K562 (cell line): ENCODE measurements at regions not wholly inside any gene's neighbourhood (a gene's known extent, or its start where the extent isn't known, plus 50 kb on each side); places are given as distances from the start of the nearest gene placed in this dataset.

ENCODE experiments used
- ATAC-seq: fragments of 200-7000 bp; cut with Tn5 transposase; 3 replicates; pipeline ENCODE4 v1.9.1; 2020; ENCODE audit warnings: moderate library complexity
- BruUV-seq: library from RNA; stranded (reverse); fragments of 400-500 nt; replicated peaks from 2 replicates; lab custom pipeline; 2021; lab: Mats Ljungman, UMichigan
- CTCF ChIA-PET: fragments of 300-600 bp; formaldehyde crosslinking; extraction: SDS; loops from one replicate; lab custom pipeline; 2021; ENCODE audit warnings: low intra/inter-chr PET ratio; lab: Yijun Ruan, JAX
- POLR2A ChIA-PET: fragments of 300-600, 350-650 bp; sonication (Branson Sonifier 250); formaldehyde crosslinking; extraction: SDS; loops from one replicate; lab custom pipeline; 2021; ENCODE audit warnings: antibody characterized with exemption, inconsistent platforms; lab: Yijun Ruan, JAX
- DNase-seq, 4 experiments: peaks; one replicate each; pipeline versions ENCODE4 v3.0.0 to v3.0.0-alpha.2; 2011 to 2018; ENCODE audit warnings: low spot score in 3 of 4, mixed read lengths in 3 of 4; ENCODE audit errors: extremely low read depth in 1 of 4
- FAIRE-seq: peaks from 2 replicates; lab custom pipeline; 2011; peaks lifted over from hg19 to GRCh38; lab: Jason Lieb, UNC
- H2AFZ ChIP-seq: 2 replicates; pipeline ENCODE4 v1.6.0; 2011; ENCODE audit warnings: low read depth, low read length, control low read depth, inconsistent platforms
- H3K27ac ChIP-seq: fragments of 200-600 bp; 3 replicates; pipeline ENCODE4 v1.8.0; 2011; ENCODE audit warnings: low read depth, mild to moderate bottlenecking, control low read depth, inconsistent platforms, low read length, moderate library complexity, mixed read lengths; ENCODE audit errors: extremely low read depth
- H3K27me3 ChIP-seq, 2 experiments: fragments of 300-600 bp in 1 of 2; 2 replicates in 1 of 2; 3 replicates in 1 of 2; pipeline versions ENCODE4 v1.6.0 to v1.8.0; 2011; ENCODE audit warnings: inconsistent platforms in 2 of 2, low read length in 2 of 2, mild to moderate bottlenecking in 1 of 2, mixed read lengths in 1 of 2, moderate library complexity in 1 of 2; ENCODE audit not compliant: control insufficient read depth in 2 of 2, insufficient read depth in 2 of 2
- H3K36me3 ChIP-seq: fragments of 300-600 bp; 3 replicates; pipeline ENCODE4 v1.8.0; 2011; ENCODE audit warnings: mild to moderate bottlenecking, low read length, inconsistent platforms; ENCODE audit not compliant: control insufficient read depth, insufficient read depth
- H3K4me1 ChIP-seq, 2 experiments: fragments of 200-600 bp in 1 of 2; replicated peaks in 1 of 2; 2 replicates in 1 of 2; 3 replicates in 1 of 2; pipeline versions ENCODE4 v1.5.1 to v1.8.0; 2011; ENCODE audit warnings: inconsistent platforms in 2 of 2, low read length in 2 of 2, mild to moderate bottlenecking in 1 of 2, mixed read lengths in 1 of 2, moderate library complexity in 1 of 2; ENCODE audit not compliant: control insufficient read depth in 2 of 2, insufficient read depth in 2 of 2
- H3K4me2 ChIP-seq: 2 replicates; pipeline ENCODE4 v1.6.1; 2011; ENCODE audit warnings: low read length, control low read depth, inconsistent platforms, mixed read lengths; ENCODE audit not compliant: insufficient read depth
- H3K4me3 ChIP-seq: fragments of 200-600 bp; sonication (generic), shearing (Covaris generic); 2 replicates; pipeline ENCODE4 v1.5.1; 2016; ENCODE audit warnings: control low read depth, inconsistent platforms
- H3K79me2 ChIP-seq: fragments of 200-600 bp; 3 replicates; pipeline ENCODE4 v1.8.0; 2011; ENCODE audit warnings: low read length, inconsistent platforms; ENCODE audit not compliant: control insufficient read depth, insufficient read depth
- H3K9ac ChIP-seq, 2 experiments: 2 replicates each; pipeline versions ENCODE4 v1.6.0 to v1.6.1; 2011; ENCODE audit warnings: low read depth in 2 of 2, low read length in 2 of 2, control low read depth in 1 of 2, inconsistent platforms in 1 of 2, mild to moderate bottlenecking in 1 of 2, mixed read lengths in 1 of 2; ENCODE audit not compliant: insufficient read depth in 1 of 2
- H3K9me1 ChIP-seq: one replicate; pipeline ENCODE4 v1.6.0; 2011; ENCODE audit warnings: inconsistent platforms, mild to moderate bottlenecking, low read length, moderate library complexity; ENCODE audit not compliant: control insufficient read depth, insufficient read depth
- H3K9me3 ChIP-seq: replicated peaks from 2 replicates; pipeline ENCODE4 v1.5.1; 2011; ENCODE audit warnings: low read depth, low read length, inconsistent platforms; ENCODE audit not compliant: control insufficient read depth, insufficient read depth
- H4K20me1 ChIP-seq: replicated peaks from 2 replicates; pipeline ENCODE4 v1.6.1; 2011; ENCODE audit warnings: low read length, inconsistent platforms, mixed read lengths; ENCODE audit not compliant: control insufficient read depth, insufficient read depth
- E2F5 ChIP-seq: sonication (generic); formaldehyde crosslinking; IDR thresholded peaks from 2 replicates; pipeline ENCODE4 v1.8.0; 2022; ENCODE audit warnings: mild to moderate bottlenecking, missing genetic modification reagents
- ELK3 ChIP-seq: fragments of 450-650 bp; formaldehyde crosslinking; IDR thresholded peaks from 2 replicates; pipeline ENCODE4 v1.4.0; 2020; ENCODE audit warnings: mild to moderate bottlenecking
- ETV6 ChIP-seq, 3 experiments: fragments of 150-350 bp in 1 of 3; sonication (generic) in 1 of 3; formaldehyde crosslinking in 1 of 3; IDR thresholded peaks; 2 replicates each; pipeline versions ENCODE4 v1.6.1 to v1.8.0; 2014 to 2022; ENCODE audit warnings: borderline replicate concordance in 2 of 3, low read depth in 2 of 3, antibody characterized with exemption in 1 of 3, low read length in 1 of 3, mild to moderate bottlenecking in 1 of 3, missing genetic modification reagents in 1 of 3
- HNRNPUL1 ChIP-seq: fragments of 200-400 bp; formaldehyde crosslinking; IDR thresholded peaks from 2 replicates; pipeline ENCODE4 v1.6.1; 2017; ENCODE audit warnings: low read length
- KLF1 ChIP-seq: fragments of 450-650 bp; IDR thresholded peaks from 2 replicates; pipeline ENCODE4 v1.6.1; 2016; ENCODE audit warnings: missing genetic modification characterization, missing compliant biosample characterization
- SPI1 ChIP-seq: IDR thresholded peaks from 2 replicates; pipeline ENCODE4 v1.6.1; 2011; ENCODE audit warnings: low read depth, low read length, control low read depth, borderline replicate concordance
- TAF9B ChIP-seq: fragments of 450-650 bp; IDR thresholded peaks from 2 replicates; pipeline ENCODE4 v1.6.1; 2018; ENCODE audit warnings: mild to moderate bottlenecking; ENCODE audit not compliant: partially characterized antibody
- ZBTB1 ChIP-seq: sonication (generic); formaldehyde crosslinking; IDR thresholded peaks from 2 replicates; pipeline ENCODE4 v1.8.1; 2023; ENCODE audit warnings: missing genetic modification reagents, low read depth, mild to moderate bottlenecking, borderline replicate concordance
- ZNF224 ChIP-seq: sonication (generic); formaldehyde crosslinking; IDR thresholded peaks from 2 replicates; pipeline ENCODE4 v1.8.0; 2022; ENCODE audit warnings: mild to moderate bottlenecking, missing genetic modification reagents
- ZNF668 ChIP-seq: fragments of 250-450 bp; sonication (Bioruptor Pico); IDR thresholded peaks from 2 replicates; pipeline ENCODE4 v1.8.0; 2022; ENCODE audit warnings: mild to moderate bottlenecking, inconsistent platforms
- ZNF696 ChIP-seq: fragments of 250-450 bp; sonication (Bioruptor Pico); conservative IDR thresholded peaks from 2 replicates; pipeline ENCODE4 v1.4.0; 2020; ENCODE audit warnings: mild to moderate bottlenecking, moderate library complexity
- WGBS: fragments of 100-300 bp; shearing (Covaris generic); methylation state at CpG from one replicate; pipeline ENCODE4 v1.1.6; 2016; ENCODE audit warnings: low coverage, mixed read lengths; ENCODE audit not compliant: insufficient coverage; ENCODE audit errors: missing lambda C conversion rate; 5-methylcytosine and 5-hydroxymethylcytosine counted together
- in situ Hi-C: fragments of 300-500 bp; cut with MboI; formaldehyde crosslinking; loops from 4 replicates; pipeline ENCODE4 v1.15.0; 2018; ENCODE audit warnings: inconsistent platforms, mixed read lengths
- intact Hi-C: fragments of 100-400 bp; cut with micrococcal nuclease; formaldehyde crosslinking; loops from 2 replicates; pipeline ENCODE4 v1.14.2; 2022
- TF ChIP-seq, protein P1 (sequence below): fragments of 250-450 bp; sonication (Bioruptor Pico); IDR thresholded peaks from 2 replicates; pipeline ENCODE4 v1.4.0; 2020; ENCODE audit warnings: mild to moderate bottlenecking
- TF ChIP-seq, protein P2 (sequence below): sonication (generic); formaldehyde crosslinking; IDR thresholded peaks from 2 replicates; pipeline ENCODE4 v1.8.0; 2022; ENCODE audit warnings: mild to moderate bottlenecking, missing genetic modification reagents
- TF ChIP-seq, protein P3 (sequence below): sonication (generic); formaldehyde crosslinking; IDR thresholded peaks from 2 replicates; pipeline ENCODE4 v1.8.0; 2022; ENCODE audit warnings: mild to moderate bottlenecking, low read depth, missing genetic modification reagents

DNA sequence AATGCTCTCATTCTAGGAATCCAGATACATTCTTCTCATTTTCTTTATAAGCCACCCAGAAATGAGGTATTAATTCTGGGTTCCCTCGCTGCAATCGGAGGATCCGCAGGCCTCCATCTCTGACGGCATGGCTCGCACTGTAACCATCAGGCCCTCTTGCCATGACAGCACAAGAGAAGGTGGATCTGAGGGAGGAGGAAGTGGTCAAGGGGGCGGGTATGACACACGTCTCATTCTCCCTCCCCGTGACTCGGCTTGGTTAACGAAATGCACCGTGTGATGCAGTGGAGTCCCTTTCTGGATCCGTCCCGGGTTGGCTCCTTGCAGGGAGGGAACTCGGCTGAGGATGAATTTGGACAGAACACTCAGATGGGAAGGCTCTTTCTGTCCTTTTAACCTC is 280.2 kb downstream of the TCERG1L start:
- 0% methylated on average over 13 of the region's 14 CpGs for WGBS
- no peaks in the 10 kb centered on the region for H3K79me2 ChIP-seq
- H3K27me3 ChIP-seq, result peaks cover 0 to 8% of the 10 kb centered on the region in 2 experiments; a peak in 1 of 5 replicates
- FAIRE-seq, result no peak
- no TSS peak for BruUV-seq
- POLR2A ChIA-PET, result no interaction called here
- H3K4me1 ChIP-seq, result no peaks in the 10 kb centered on the region
- no peak for ATAC-seq
- H3K4me3 ChIP-seq, result no peak overlapping the region
- intact Hi-C loops (no loop called here), in situ Hi-C loops (no loop called here)
- no peak overlapping the region for H3K9ac ChIP-seq
- no peak overlapping the region for H3K4me2 ChIP-seq
- H2AFZ ChIP-seq, result no peak overlapping the region
- no peaks in the 10 kb centered on the region for H3K9me1 ChIP-seq
- no peak for DNase-seq
- no peak overlapping the region for H3K27ac ChIP-seq
- H4K20me1 ChIP-seq, result no peaks in the 10 kb centered on the region
- CTCF ChIA-PET, result no interaction called here
- no peaks in the 10 kb centered on the region for H3K9me3 ChIP-seq
- H3K36me3 ChIP-seq, result no peaks in the 10 kb centered on the region
- TF ChIP-seq, protein P1, sequence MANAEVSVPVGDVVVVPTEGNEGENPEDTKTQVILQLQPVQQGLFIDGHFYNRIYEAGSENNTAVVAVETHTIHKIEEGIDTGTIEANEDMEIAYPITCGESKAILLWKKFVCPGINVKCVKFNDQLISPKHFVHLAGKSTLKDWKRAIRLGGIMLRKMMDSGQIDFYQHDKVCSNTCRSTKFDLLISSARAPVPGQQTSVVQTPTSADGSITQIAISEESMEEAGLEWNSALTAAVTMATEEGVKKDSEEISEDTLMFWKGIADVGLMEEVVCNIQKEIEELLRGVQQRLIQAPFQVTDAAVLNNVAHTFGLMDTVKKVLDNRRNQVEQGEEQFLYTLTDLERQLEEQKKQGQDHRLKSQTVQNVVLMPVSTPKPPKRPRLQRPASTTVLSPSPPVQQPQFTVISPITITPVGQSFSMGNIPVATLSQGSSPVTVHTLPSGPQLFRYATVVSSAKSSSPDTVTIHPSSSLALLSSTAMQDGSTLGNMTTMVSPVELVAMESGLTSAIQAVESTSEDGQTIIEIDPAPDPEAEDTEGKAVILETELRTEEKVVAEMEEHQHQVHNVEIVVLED (CRISPR knock-in tag), result no peak
- TF ChIP-seq ZBTB1 (CRISPR knock-in tag), result no peak
- TF ChIP-seq ZNF696, result no peak
- TF ChIP-seq ETV6 (IDR thresholded peaks at IDR 0.05; ENCODE audit: borderline replicate concordance in 1 of 2, low read depth in 2 of 2, low read length in 1 of 2), result no peak
- TF ChIP-seq ETV6 (CRISPR knock-in tag; IDR thresholded peaks at IDR 0.05; ENCODE audit: borderline replicate concordance), result no peak
- TF ChIP-seq HNRNPUL1, result no peak
- no peak for TF ChIP-seq KLF1 (tag)
- TF ChIP-seq ZNF224, result no peak
- TF ChIP-seq, protein P2, sequence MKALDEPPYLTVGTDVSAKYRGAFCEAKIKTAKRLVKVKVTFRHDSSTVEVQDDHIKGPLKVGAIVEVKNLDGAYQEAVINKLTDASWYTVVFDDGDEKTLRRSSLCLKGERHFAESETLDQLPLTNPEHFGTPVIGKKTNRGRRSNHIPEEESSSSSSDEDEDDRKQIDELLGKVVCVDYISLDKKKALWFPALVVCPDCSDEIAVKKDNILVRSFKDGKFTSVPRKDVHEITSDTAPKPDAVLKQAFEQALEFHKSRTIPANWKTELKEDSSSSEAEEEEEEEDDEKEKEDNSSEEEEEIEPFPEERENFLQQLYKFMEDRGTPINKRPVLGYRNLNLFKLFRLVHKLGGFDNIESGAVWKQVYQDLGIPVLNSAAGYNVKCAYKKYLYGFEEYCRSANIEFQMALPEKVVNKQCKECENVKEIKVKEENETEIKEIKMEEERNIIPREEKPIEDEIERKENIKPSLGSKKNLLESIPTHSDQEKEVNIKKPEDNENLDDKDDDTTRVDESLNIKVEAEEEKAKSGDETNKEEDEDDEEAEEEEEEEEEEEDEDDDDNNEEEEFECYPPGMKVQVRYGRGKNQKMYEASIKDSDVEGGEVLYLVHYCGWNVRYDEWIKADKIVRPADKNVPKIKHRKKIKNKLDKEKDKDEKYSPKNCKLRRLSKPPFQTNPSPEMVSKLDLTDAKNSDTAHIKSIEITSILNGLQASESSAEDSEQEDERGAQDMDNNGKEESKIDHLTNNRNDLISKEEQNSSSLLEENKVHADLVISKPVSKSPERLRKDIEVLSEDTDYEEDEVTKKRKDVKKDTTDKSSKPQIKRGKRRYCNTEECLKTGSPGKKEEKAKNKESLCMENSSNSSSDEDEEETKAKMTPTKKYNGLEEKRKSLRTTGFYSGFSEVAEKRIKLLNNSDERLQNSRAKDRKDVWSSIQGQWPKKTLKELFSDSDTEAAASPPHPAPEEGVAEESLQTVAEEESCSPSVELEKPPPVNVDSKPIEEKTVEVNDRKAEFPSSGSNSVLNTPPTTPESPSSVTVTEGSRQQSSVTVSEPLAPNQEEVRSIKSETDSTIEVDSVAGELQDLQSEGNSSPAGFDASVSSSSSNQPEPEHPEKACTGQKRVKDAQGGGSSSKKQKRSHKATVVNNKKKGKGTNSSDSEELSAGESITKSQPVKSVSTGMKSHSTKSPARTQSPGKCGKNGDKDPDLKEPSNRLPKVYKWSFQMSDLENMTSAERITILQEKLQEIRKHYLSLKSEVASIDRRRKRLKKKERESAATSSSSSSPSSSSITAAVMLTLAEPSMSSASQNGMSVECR, result no peak
- TF ChIP-seq TAF9B, result no peak
- TF ChIP-seq SPI1, result no peak
- TF ChIP-seq ZNF668, result no peak
- TF ChIP-seq ELK3, result no peak
- no peak for TF ChIP-seq E2F5 (CRISPR knock-in tag)
- TF ChIP-seq, protein P3, sequence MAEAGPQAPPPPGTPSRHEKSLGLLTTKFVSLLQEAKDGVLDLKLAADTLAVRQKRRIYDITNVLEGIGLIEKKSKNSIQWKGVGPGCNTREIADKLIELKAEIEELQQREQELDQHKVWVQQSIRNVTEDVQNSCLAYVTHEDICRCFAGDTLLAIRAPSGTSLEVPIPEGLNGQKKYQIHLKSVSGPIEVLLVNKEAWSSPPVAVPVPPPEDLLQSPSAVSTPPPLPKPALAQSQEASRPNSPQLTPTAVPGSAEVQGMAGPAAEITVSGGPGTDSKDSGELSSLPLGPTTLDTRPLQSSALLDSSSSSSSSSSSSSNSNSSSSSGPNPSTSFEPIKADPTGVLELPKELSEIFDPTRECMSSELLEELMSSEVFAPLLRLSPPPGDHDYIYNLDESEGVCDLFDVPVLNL (CRISPR knock-in tag), result no peak
